Liver (tissue), 3 donors: ENCODE measurements at regions not wholly inside any gene's neighbourhood (a gene's known extent, or its start where the extent isn't known, plus 50 kb on each side); places are given as distances from the start of the nearest gene placed in this dataset.

Source experiments
- RXRA ChIP-seq, 2 donors: IDR thresholded peaks; 2 replicates each; pipeline ENCODE4 v1.6.1; 2017 to 2018; ENCODE audit warnings: antibody characterized with exemption in 2 of 2, mild to moderate bottlenecking in 1 of 2
- TAF1 ChIP-seq: conservative IDR thresholded peaks from 2 replicates; pipeline ENCODE4 v1.6.1; 2016; ENCODE audit warnings: antibody characterized with exemption, mild to moderate bottlenecking
- TF ChIP-seq, protein P1 (sequence below): fragments of 150-350 bp; IDR thresholded peaks from 2 replicates; pipeline ENCODE4 v1.5.1; 2017; ENCODE audit warnings: improper control_type of control experiment, low read depth, low read length; ENCODE audit not compliant: missing input control
- donor health status: healthy.
- donor health status: healthy.

GRCh38 chr2:240364582-240364960 is 70.9 kb upstream of the GPC1 start:
- TF ChIP-seq TAF1 (no peak), RXRA (IDR thresholded peaks at IDR 0.05) (no peak)
- TF ChIP-seq, protein P1, sequence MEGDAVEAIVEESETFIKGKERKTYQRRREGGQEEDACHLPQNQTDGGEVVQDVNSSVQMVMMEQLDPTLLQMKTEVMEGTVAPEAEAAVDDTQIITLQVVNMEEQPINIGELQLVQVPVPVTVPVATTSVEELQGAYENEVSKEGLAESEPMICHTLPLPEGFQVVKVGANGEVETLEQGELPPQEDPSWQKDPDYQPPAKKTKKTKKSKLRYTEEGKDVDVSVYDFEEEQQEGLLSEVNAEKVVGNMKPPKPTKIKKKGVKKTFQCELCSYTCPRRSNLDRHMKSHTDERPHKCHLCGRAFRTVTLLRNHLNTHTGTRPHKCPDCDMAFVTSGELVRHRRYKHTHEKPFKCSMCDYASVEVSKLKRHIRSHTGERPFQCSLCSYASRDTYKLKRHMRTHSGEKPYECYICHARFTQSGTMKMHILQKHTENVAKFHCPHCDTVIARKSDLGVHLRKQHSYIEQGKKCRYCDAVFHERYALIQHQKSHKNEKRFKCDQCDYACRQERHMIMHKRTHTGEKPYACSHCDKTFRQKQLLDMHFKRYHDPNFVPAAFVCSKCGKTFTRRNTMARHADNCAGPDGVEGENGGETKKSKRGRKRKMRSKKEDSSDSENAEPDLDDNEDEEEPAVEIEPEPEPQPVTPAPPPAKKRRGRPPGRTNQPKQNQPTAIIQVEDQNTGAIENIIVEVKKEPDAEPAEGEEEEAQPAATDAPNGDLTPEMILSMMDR: no peak
